ENCODE measurements at regions not wholly inside any gene's neighbourhood (a gene's known extent, or its start where the extent isn't known, plus 50 kb on each side); places are given as distances from the start of the nearest gene placed in this dataset.

GRCh38 chr1:187481581-187482148 is 652.9 kb downstream of the PLA2G4A start:
- Histone ChIP-seq H4K20me1 (ENCODE audit: insufficient read depth) (no peaks in the 10 kb centered on the region), H3K4me2 (ENCODE audit: low read length) (no peak overlapping the region), H2AFZ (ENCODE audit: low read depth, low read length) (no peak overlapping the region), H3K27ac (ENCODE audit: low read length) (no peak overlapping the region), H3K9ac (ENCODE audit: low read length) (no peak overlapping the region), H3K9me2 (ENCODE audit: insufficient read depth, low read length) (no peaks in the 10 kb centered on the region), H3K9me3 (ENCODE audit: low read length) (no peaks in the 10 kb centered on the region), H3K79me2 (replicated peaks; ENCODE audit: insufficient read depth, low read length) (no peaks in the 10 kb centered on the region), H3K4me3 (ENCODE audit: low read length) (no peak overlapping the region), H3K36me3 (ENCODE audit: insufficient read depth, low read length) (no peaks in the 10 kb centered on the region), H3K27me3 (ENCODE audit: insufficient read depth, low read depth, low read length) (no peaks in the 10 kb centered on the region), H3F3A (ENCODE audit: insufficient read depth, low read length, poor library complexity, severe bottlenecking) (no peaks in the 10 kb centered on the region)
- no peak for TF ChIP-seq POLR2AphosphoS5 (IDR thresholded peaks at IDR 0.05)
- no peak for TF ChIP-seq MXI1 (conservative IDR thresholded peaks at IDR 0.05; ENCODE audit: poor library complexity, severe bottlenecking)
- TF ChIP-seq REST (IDR thresholded peaks at IDR 0.05; ENCODE audit: borderline replicate concordance), result no peak
- TF ChIP-seq EP300 (conservative IDR thresholded peaks at IDR 0.05; ENCODE audit: poor library complexity, severe bottlenecking), result no peak
- TF ChIP-seq SMC3 (conservative IDR thresholded peaks at IDR 0.05; ENCODE audit: poor library complexity), result no peak
- no peak for TF ChIP-seq CTCF (IDR thresholded peaks at IDR 0.05; ENCODE audit: poor library complexity, severe bottlenecking)
- TF ChIP-seq EZH2 (IDR thresholded peaks at IDR 0.05; ENCODE audit: borderline replicate concordance, insufficient read depth, low read length, poor library complexity, severe bottlenecking), result no peak
- TF ChIP-seq RAD21 (conservative IDR thresholded peaks at IDR 0.05), result no peak
- TF ChIP-seq TAF1 (IDR thresholded peaks at IDR 0.05; ENCODE audit: low read depth), result no peak

DNA sequence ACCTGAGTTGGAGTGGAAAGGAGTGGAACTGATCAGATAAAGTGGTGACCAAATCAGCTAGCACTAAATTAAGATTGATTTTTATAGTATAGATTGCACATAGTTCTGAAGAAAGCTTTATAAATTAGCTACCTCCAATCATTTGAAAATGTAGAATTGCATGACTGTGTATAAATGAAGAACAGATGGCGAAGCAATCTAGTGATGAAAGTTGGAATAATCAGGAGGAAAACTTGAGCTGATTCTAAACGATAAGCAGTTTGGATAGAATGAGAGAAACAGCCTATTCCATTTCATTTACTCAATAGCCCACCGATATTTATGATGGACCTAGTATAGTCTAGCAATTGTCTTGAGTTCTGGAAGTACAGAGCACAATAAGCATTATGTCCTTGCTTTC is 661.5 kb downstream of the PLA2G4A start:
- H3K4me2 ChIP-seq (ENCODE audit: low read length), result no peak overlapping the region
- H3K36me3 ChIP-seq (ENCODE audit: insufficient read depth, low read length), result no peaks in the 10 kb centered on the region
- H4K20me1 ChIP-seq (ENCODE audit: insufficient read depth), result no peaks in the 10 kb centered on the region
- H3K9ac ChIP-seq (ENCODE audit: low read length), result no peak overlapping the region
- H3K79me2 ChIP-seq (replicated peaks; ENCODE audit: insufficient read depth, low read length), result no peaks in the 10 kb centered on the region
- H3K27me3 ChIP-seq (ENCODE audit: insufficient read depth, low read depth, low read length), result no peaks in the 10 kb centered on the region
- TF ChIP-seq MXI1 (conservative IDR thresholded peaks at IDR 0.05; ENCODE audit: poor library complexity, severe bottlenecking) (no peak), POLR2AphosphoS5 (IDR thresholded peaks at IDR 0.05) (no peak), RAD21 (conservative IDR thresholded peaks at IDR 0.05) (no peak), EP300 (conservative IDR thresholded peaks at IDR 0.05; ENCODE audit: poor library complexity, severe bottlenecking) (no peak), CTCF (IDR thresholded peaks at IDR 0.05; ENCODE audit: poor library complexity, severe bottlenecking) (no peak), SMC3 (conservative IDR thresholded peaks at IDR 0.05; ENCODE audit: poor library complexity) (no peak), TAF1 (IDR thresholded peaks at IDR 0.05; ENCODE audit: low read depth) (no peak)
- H3K9me2 ChIP-seq (ENCODE audit: insufficient read depth, low read length), result no peaks in the 10 kb centered on the region
- H3K9me3 ChIP-seq (ENCODE audit: low read length), result no peaks in the 10 kb centered on the region
- no peak overlapping the region for H3K4me3 ChIP-seq (ENCODE audit: low read length)
- no peak overlapping the region for H2AFZ ChIP-seq (ENCODE audit: low read depth, low read length)
- no peaks in the 10 kb centered on the region for H3F3A ChIP-seq (ENCODE audit: insufficient read depth, low read length, poor library complexity, severe bottlenecking)
- no peak overlapping the region for H3K27ac ChIP-seq (ENCODE audit: low read length)
